Gastrocnemius medialis (tissue), 4 donors: ENCODE measurements at regions not wholly inside any gene's neighbourhood (a gene's known extent, or its start where the extent isn't known, plus 50 kb on each side); places are given as distances from the start of the nearest gene placed in this dataset.

Experiments
- ATAC-seq, 2 donors: fragments of 150-250 bp; one replicate each; pipeline ENCODE4 v1.9.1; 2016
- DNase-seq, 2 donors: peaks; one replicate each; pipeline ENCODE4 v3.0.0-alpha.2; 2019
- H3K27ac ChIP-seq, 4 donors: fragments of 200-600 bp; sonication (generic); 1 replicate in 1 of 4; 2 replicates in 3 of 4; pipeline ENCODE4 v1.5.1; 2016 to 2018; ENCODE audit warnings: mild to moderate bottlenecking in 2 of 4, moderate library complexity in 1 of 4
- H3K27me3 ChIP-seq, 3 donors: fragments of 200-600 bp; sonication (generic) in 2 of 3; 1 replicate in 1 of 3; 2 replicates in 2 of 3; pipeline versions ENCODE4 v1.5.1 to v1.6.0; 2016 to 2019; ENCODE audit warnings: mild to moderate bottlenecking in 1 of 3, moderate library complexity in 1 of 3
- H3K36me3 ChIP-seq, 2 donors: fragments of 200-600 bp; sonication (generic) in 1 of 2; one replicate each; pipeline ENCODE4 v1.5.1; 2017 to 2018
- H3K4me1 ChIP-seq, 2 donors: fragments of 200-600 bp; sonication (generic) in 1 of 2; one replicate each; pipeline ENCODE4 v1.5.1; 2016 to 2017; ENCODE audit warnings: mild to moderate bottlenecking in 2 of 2
- H3K4me3 ChIP-seq, 4 donors: fragments of 200-600 bp; sonication (generic) in 3 of 4; 1 replicate in 1 of 4; 2 replicates in 3 of 4; pipeline ENCODE4 v1.5.1; 2016 to 2019; ENCODE audit warnings: mild to moderate bottlenecking in 2 of 4
- H3K9me3 ChIP-seq, 3 donors: fragments of 200-600 bp; sonication (generic) in 2 of 3; 1 replicate in 1 of 3; 2 replicates in 2 of 3; pipeline ENCODE4 v1.5.1; 2016 to 2019
- CTCF ChIP-seq, 5 experiments: fragments of 450-650 bp in 3 of 5; fragments of 200-600 bp in 2 of 5; sonication (generic) in 2 of 5; IDR thresholded peaks in 4 of 5; conservative IDR thresholded peaks in 1 of 5; 1 replicate in 4 of 5; 2 replicates in 1 of 5; pipeline ENCODE4 v1.5.1; 2016 to 2019; ENCODE audit warnings: antibody characterized with exemption in 5 of 5, mild to moderate bottlenecking in 3 of 5, moderate library complexity in 3 of 5
- POLR2A ChIP-seq, 2 donors: fragments of 450-650 bp; IDR thresholded peaks; one replicate each; pipeline ENCODE4 v1.6.1; 2017; ENCODE audit warnings: antibody characterized with exemption in 2 of 2, mild to moderate bottlenecking in 2 of 2, moderate library complexity in 2 of 2
- in situ Hi-C, 4 donors: fragments of 200-750 bp; cut with MboI; loops; one replicate each; pipeline versions ENCODE4 v1.15.0 to v1.8.0; 2017; ENCODE audit warnings: low sequenced_read_pairs in 4 of 4
- intact Hi-C: fragments of 100-400 bp; cut with DNase I; formaldehyde crosslinking; loops from one replicate; pipeline ENCODE4 v1.15.1; 2023; ENCODE audit warnings: low total_unique reads

DNA sequence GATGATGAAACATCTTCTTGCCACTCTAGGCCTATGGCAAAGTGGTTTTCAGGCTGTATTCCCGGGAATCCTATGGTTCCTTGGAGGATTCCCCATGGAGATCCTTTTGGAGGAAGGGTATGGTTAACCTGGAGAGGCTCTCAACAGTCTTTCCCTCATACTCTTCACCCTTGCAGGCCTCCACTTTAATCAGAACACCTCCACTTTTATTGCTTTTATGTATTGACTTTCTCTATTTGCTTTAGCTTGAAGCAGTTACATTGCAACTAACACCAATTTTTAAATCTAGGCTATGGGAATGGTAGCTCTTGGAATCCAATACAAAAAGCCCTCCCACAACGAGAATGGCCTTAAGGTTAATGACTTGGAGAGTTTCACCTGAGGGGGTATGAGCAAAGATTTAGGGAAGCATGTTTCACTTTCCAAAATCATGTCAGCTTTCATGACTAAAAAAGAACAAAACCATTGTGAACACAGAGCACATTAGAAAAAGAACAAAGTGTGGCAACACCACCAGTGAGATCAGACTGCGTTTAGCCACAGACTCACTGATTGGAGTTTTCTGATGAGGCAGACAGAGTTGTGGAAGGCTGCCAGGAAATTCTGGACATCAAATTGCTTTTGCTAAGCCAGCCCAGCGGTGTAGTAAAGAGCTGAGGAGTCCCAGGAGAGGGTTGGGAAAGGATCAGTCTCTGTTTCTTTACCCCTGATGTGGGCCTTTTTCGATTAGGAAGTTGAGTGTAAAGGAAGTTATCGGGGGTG, 130.4 kb upstream of the BMPER start:
- intact Hi-C loops (no loop called here), in situ Hi-C loops (no loop called here)
- Histone ChIP-seq H3K4me3 (no peak overlapping the region), H3K9me3 (no peaks in the 10 kb centered on the region), H3K36me3 (no peaks in the 10 kb centered on the region), H3K27ac (peak overlapping the region; percentile 52 to 73 (median 54)), H3K4me1 (peaks cover 0 to 10% of the 10 kb centered on the region in 2 donors), H3K27me3 (no peaks in the 10 kb centered on the region)
- no peak for TF ChIP-seq CTCF (IDR thresholded peaks at IDR 0.05 in 4 of 5, conservative IDR thresholded peaks at IDR 0.05 in 1 of 5)
- no peak for TF ChIP-seq POLR2A (IDR thresholded peaks at IDR 0.05)
- ATAC-seq = peak; percentile 69 to 75
- peak; percentile 70 to 75 for DNase-seq

DNA sequence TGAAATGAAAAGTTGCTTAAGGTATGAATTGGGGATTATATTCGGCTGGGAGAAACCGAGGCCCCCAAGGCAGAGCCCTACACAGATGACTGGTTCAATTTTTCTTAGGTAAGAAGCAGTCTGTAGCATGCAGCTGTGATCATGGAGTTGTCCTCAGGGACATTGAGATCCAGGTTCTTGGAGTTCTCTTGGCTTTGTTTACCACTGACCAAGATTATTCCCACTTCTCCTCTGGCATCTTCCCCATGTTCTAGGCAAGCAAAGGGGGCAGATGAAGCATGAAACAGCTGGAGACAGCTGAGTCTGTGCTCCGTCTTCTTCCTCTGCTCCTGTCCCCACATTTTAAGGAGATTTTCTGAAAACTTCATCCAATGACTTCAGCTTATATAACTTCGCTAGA, 129.5 kb upstream of the BMPER start:
- Histone ChIP-seq H3K4me3 (no peak overlapping the region), H3K27me3 (no peaks in the 10 kb centered on the region), H3K27ac (peak overlapping the region in 3 of 4 donors; percentile 8 to 69 (median 54)), H3K9me3 (no peaks in the 10 kb centered on the region), H3K36me3 (no peaks in the 10 kb centered on the region), H3K4me1 (peaks cover 0 to 10% of the 10 kb centered on the region in 2 donors)
- intact Hi-C loops (no loop called here), in situ Hi-C loops (no loop called here)
- TF ChIP-seq POLR2A (IDR thresholded peaks at IDR 0.05) (no peak), CTCF (IDR thresholded peaks at IDR 0.05 in 4 of 5, conservative IDR thresholded peaks at IDR 0.05 in 1 of 5) (no peak)
- peak; percentile 56 to 68 for ATAC-seq
- peak; percentile 25 to 28 for DNase-seq

DNA sequence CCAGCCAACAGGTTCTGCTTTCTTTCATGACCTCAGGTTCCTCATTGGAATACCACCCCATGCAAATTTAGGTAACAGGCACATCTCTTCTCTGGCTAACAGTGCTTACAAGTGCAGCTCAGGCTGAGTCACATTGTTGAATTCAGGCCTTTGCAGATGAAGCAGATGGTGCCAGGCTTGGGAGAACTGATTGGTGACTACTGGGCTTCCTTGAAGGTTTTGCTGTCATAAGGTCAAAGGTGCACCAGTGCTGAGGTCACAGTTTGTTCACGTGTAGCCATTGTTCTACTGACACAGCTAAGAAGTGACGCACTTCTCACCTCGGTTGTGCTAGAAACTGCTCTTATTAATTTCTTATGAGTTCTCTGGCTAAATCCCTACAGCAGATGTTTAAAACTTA, 128.6 kb upstream of the BMPER start:
- Histone ChIP-seq H3K4me3 (no peak overlapping the region), H3K4me1 (peaks cover 0 to 18% of the 10 kb centered on the region in 2 donors), H3K36me3 (no peaks in the 10 kb centered on the region), H3K27ac (no peak overlapping the region), H3K9me3 (no peaks in the 10 kb centered on the region), H3K27me3 (no peaks in the 10 kb centered on the region)
- no peak for DNase-seq
- intact Hi-C loops (no loop called here), in situ Hi-C loops (no loop called here)
- no peak for TF ChIP-seq CTCF (IDR thresholded peaks at IDR 0.05 in 4 of 5, conservative IDR thresholded peaks at IDR 0.05 in 1 of 5)
- TF ChIP-seq POLR2A (IDR thresholded peaks at IDR 0.05) = no peak
- no peak for ATAC-seq

DNA sequence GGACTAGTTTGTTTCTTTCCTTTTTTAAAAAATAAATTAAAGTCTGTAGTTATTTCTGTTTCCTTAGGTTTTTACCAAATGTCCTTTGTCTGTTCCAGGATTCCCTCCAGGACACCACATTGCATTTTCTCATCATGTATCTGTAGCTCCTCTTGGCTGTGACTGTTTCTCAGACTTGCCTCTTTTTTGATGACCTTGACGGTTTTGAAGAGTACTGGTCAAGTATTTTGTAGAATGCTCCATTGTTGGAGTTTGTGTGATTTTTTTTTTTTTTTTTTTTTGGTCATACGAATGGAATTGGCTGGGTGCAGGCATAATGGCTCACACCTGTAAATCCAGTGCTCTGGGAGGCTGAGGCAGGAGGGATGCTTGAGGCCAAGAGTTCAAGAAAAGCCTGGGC, 127.1 kb upstream of the BMPER start:
- TF ChIP-seq POLR2A (IDR thresholded peaks at IDR 0.05) (no peak), CTCF (IDR thresholded peaks at IDR 0.05 in 4 of 5, conservative IDR thresholded peaks at IDR 0.05 in 1 of 5) (no peak)
- Histone ChIP-seq H3K9me3 (no peaks in the 10 kb centered on the region), H3K27ac (no peak overlapping the region), H3K27me3 (no peaks in the 10 kb centered on the region), H3K36me3 (no peaks in the 10 kb centered on the region), H3K4me1 (peaks cover 0 to 18% of the 10 kb centered on the region in 2 donors), H3K4me3 (no peak overlapping the region)
- no peak for DNase-seq
- ATAC-seq = no peak
- intact Hi-C loops = no loop called here
- in situ Hi-C loops = no loop called here
